SK-N-DZ (cell line): ENCODE measurements at regions not wholly inside any gene's neighbourhood (a gene's known extent, or its start where the extent isn't known, plus 50 kb on each side); places are given as distances from the start of the nearest gene placed in this dataset.

Source experiments
- small RNA-seq, 2 experiments: library from RNA; depleted of rRNA; stranded (forward); fragments of <200 nt; gene quantifications; one replicate each; pipeline ENCODE3, GENCODE V24; 2014

Small RNAs in the stretch of these regions (small RNA-seq; reads per million reads assigned to genes)
- 0 to 0.03 reads per million in 2 experiments for gene RNU6-329P
